Pancreas (tissue), 10 donors: ENCODE measurements at regions not wholly inside any gene's neighbourhood (a gene's known extent, or its start where the extent isn't known, plus 50 kb on each side); places are given as distances from the start of the nearest gene placed in this dataset.
A peak's percentile ranks its signal among the peaks of the same experiment; 100 is the strongest.
"Not testable (repeated sequence)": the region's sequence is repeated elsewhere in the genome, so short reads cannot be mapped to it uniquely, and the experiment has no call there.

Experiments
- ATAC-seq, 4 donors: fragments of 200-7000 bp; cut with Tn5 transposase; one replicate each; pipeline versions ENCODE4 v1.8.0 to v1.9.1; 2020; ENCODE audit warnings: mild to moderate bottlenecking in 4 of 4, moderate library complexity in 4 of 4
- DNase-seq, 6 donors: peaks; one replicate each; pipeline ENCODE4 v3.0.0-alpha.2; 2020
- FAIRE-seq: peaks from 2 replicates; lab custom pipeline; 2012; peaks lifted over from hg19 to GRCh38; lab: Jason Lieb, UNC
- H3K27ac ChIP-seq, 4 donors: fragments of 200-600 bp; sonication (generic); 1 replicate in 3 of 4; 2 replicates in 1 of 4; pipeline versions ENCODE4 v1.5.0 to v1.8.0; 2020
- H3K27me3 ChIP-seq, 4 donors: fragments of 200-600 bp; one replicate each; pipeline ENCODE4 v1.8.0; 2021
- H3K36me3 ChIP-seq, 3 donors: fragments of 200-600 bp; sonication (generic) in 1 of 3; one replicate each; pipeline versions ENCODE4 v1.5.0 to v1.8.0; 2020 to 2021
- H3K4me1 ChIP-seq, 3 donors: fragments of 200-600 bp; one replicate each; pipeline ENCODE4 v1.8.0; 2021
- H3K4me3 ChIP-seq, 4 donors: fragments of 200-600 bp; sonication (generic) in 2 of 4; one replicate each; pipeline versions ENCODE4 v1.5.0 to v1.8.0; 2020 to 2021
- H3K9me3 ChIP-seq, 4 donors: fragments of 200-600 bp; one replicate each; pipeline ENCODE4 v1.8.0; 2021
- WGBS, 2 donors: extraction: QIAGEN DNeasy Blood & Tissue Kit; methylation state at CpG; one replicate each; pipeline ENCODE4 v1.1.7; 2013; 5-methylcytosine and 5-hydroxymethylcytosine counted together
- intact Hi-C, 3 donors: fragments of 100-400 bp; cut with DNase I; formaldehyde crosslinking; loops; one replicate each; pipeline versions ENCODE4 v1.11.1 to v1.14.2; 2022
- TF ChIP-seq, protein P1 (sequence below), 4 donors: fragments of 200-600 bp; sonication (generic) in 3 of 4; IDR thresholded peaks; one replicate each; pipeline versions ENCODE4 v1.5.0 to v1.8.0; 2021; ENCODE audit warnings: antibody characterized with exemption in 4 of 4
- donor health status: healthy with polysubstance abuse.
- donor health status: DM: no; HTN: no; CAD: no; lungs with moderate emphysema.
- donor health status: DM: no; HTN: no; CAD: no.
- donor health status: control.
- donor health status: control.
- donor health status: Bipolar disorder and iron deficiency.
- donor health status: DM: yes; HTN: yes; CAD: no.
- donor health status: DM: no; HTN: no; CAD: no.
- donor health status: DM: no; HTN: no; CAD: no.
- donor health status: DM: yes; HTN: yes; CAD: no.

DNA sequence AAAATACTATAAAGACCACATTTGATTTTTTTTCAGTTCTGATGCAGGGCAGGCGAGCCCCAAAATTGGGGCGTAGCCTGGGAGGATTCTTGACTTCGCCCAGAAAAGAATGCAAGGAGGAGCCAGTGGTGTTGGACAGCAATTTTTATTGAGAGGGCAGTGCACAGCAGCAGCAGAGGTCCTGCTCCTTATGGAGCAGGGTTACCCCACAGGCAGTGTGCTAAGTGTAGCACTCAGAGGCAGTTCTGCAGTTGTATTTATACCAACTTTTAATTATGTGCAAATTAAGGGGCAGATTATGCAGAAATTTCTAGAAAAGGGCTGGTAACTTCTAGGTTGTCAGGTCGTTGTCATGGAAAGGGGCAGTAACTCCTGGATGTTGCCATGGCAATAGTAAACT lies 69.9 kb downstream of the GASK1B start:
- no peak for DNase-seq
- intact Hi-C loops: no loop called here
- no peaks in the 10 kb centered on the region for H3K4me1 ChIP-seq
- no peaks in the 10 kb centered on the region for H3K36me3 ChIP-seq
- TF ChIP-seq, protein P1, sequence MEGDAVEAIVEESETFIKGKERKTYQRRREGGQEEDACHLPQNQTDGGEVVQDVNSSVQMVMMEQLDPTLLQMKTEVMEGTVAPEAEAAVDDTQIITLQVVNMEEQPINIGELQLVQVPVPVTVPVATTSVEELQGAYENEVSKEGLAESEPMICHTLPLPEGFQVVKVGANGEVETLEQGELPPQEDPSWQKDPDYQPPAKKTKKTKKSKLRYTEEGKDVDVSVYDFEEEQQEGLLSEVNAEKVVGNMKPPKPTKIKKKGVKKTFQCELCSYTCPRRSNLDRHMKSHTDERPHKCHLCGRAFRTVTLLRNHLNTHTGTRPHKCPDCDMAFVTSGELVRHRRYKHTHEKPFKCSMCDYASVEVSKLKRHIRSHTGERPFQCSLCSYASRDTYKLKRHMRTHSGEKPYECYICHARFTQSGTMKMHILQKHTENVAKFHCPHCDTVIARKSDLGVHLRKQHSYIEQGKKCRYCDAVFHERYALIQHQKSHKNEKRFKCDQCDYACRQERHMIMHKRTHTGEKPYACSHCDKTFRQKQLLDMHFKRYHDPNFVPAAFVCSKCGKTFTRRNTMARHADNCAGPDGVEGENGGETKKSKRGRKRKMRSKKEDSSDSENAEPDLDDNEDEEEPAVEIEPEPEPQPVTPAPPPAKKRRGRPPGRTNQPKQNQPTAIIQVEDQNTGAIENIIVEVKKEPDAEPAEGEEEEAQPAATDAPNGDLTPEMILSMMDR (IDR thresholded peaks at IDR 0.05): no peak
- FAIRE-seq: no peak
- no peak overlapping the region for H3K27ac ChIP-seq
- WGBS, 2 donors: 69 to 77% methylated on average over 4 of the region's 4 CpGs
- no peak for ATAC-seq
- no peaks in the 10 kb centered on the region for H3K27me3 ChIP-seq
- no peaks in the 10 kb centered on the region for H3K9me3 ChIP-seq
- H3K4me3 ChIP-seq: no peak overlapping the region

DNA sequence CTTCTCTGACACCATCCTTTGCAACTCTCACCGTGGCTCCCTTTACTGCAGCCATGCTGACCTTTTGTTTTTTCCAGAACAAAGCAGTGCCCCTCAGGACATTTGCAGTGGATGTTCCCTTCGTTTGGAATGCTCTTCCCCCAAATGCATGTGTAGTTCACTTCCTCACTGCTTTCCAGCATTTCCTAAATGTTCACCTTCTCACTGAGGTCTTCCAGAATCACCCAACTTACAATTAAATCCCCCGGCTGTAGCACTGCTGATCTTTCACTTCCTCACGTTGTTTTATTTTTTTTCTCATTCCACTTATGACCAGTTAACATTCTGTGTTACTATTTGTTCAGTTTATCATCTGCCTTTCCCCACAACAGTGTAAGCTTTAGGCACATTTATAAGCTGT lies 73.1 kb downstream of the GASK1B start:
- ATAC-seq (no peak), FAIRE-seq (no peak), DNase-seq (no peak)
- TF ChIP-seq, protein P1 (IDR thresholded peaks at IDR 0.05): no peak
- Histone ChIP-seq H3K4me1 (peaks cover 0 to 5% (median 5%) of the 10 kb centered on the region in 3 donors), H3K4me3 (no peak overlapping the region), H3K36me3 (no peaks in the 10 kb centered on the region), H3K27me3 (no peaks in the 10 kb centered on the region), H3K27ac (no peak overlapping the region), H3K9me3 (no peaks in the 10 kb centered on the region)
- intact Hi-C loops: no loop called here
- WGBS, 2 donors: 47 to 58% methylated on average over 4 of the region's 4 CpGs

DNA sequence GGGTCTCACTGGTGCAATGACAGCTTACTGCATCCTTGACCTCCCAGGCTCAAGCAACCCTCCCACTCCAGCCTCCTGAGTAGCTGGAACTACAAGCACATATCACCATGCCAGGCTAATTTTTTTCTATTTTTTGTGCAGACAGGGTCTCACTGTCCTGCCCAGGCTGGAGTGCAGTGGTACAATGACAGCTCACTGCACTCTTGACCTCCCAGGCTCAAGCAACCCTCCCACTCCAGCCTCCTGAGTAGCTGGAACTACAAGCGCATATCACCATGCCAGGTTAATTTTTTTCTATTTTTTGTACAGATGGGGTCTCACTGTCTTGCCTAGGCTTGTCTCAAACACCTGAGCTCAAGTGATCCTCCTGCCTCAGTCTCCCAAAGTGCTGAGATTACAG lies 74.0 kb downstream of the GASK1B start:
- TF ChIP-seq, protein P1 (IDR thresholded peaks at IDR 0.05): no peak
- Histone ChIP-seq H3K27me3 (no peaks in the 10 kb centered on the region), H3K36me3 (no peaks in the 10 kb centered on the region), H3K4me1 (peaks cover 0 to 13% (median 9%) of the 10 kb centered on the region in 3 donors), H3K9me3 (no peaks in the 10 kb centered on the region), H3K4me3 (no peak overlapping the region), H3K27ac (no peak overlapping the region)
- intact Hi-C loops: no loop called here
- FAIRE-seq (no peak), DNase-seq (no peak), ATAC-seq (no peak)
- 93 to 94% methylated on average over 1 of the region's 1 CpG for WGBS, 2 donors

DNA sequence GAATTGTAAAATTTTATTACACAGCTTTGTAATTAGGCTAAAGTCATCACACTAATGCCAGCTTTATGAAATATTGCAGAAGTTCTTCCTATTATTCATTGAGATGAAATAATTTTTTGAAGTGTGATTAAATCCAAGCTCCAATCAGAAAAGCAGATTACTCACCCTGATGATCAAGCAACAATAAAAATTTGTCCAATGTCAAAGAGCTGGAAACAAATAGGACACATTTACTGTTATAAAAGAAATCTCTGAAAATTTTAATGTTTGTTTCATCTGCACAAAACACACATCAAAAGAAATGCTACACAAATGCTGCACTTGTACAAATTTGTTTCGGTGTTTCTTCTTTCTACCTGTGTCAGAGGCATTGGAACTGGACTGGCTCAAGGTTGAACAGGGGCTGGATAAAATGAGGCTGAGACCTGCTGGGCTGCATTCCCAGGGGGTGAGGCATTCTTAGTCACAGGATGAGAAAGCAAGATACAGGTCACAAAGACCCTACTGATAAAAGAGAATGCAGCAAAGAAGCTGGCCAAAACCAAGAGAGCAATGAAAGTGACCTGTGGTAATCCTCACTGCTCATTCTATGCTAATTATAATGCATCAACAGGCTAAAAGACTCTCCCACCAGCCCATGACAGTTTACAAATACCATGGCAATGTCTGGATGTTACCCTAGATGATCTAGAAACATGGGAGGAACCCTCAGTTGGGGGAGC lies 78.3 kb downstream of the GASK1B start:
- ATAC-seq (peak in 3 of 4 donors; percentile 86 to 93 (median 90)), FAIRE-seq (no peak), DNase-seq (peak in 4 of 6 donors; percentile 34 to 61 (median 56))
- no peak overlapping the region for H3K4me3 ChIP-seq
- no peaks in the 10 kb centered on the region for H3K9me3 ChIP-seq
- intact Hi-C loops: no loop called here
- TF ChIP-seq, protein P1 (IDR thresholded peaks at IDR 0.05): no peak
- 32 to 34% methylated on average over 1 of the region's 1 CpG for WGBS, 2 donors
- no peaks in the 10 kb centered on the region for H3K27me3 ChIP-seq
- peaks cover 0 to 26% (median 9%) of the 10 kb centered on the region in 3 donors for H3K4me1 ChIP-seq
- no peaks in the 10 kb centered on the region for H3K36me3 ChIP-seq
- H3K27ac ChIP-seq: peak overlapping the region in 1 of 4 donors; percentile 41

DNA sequence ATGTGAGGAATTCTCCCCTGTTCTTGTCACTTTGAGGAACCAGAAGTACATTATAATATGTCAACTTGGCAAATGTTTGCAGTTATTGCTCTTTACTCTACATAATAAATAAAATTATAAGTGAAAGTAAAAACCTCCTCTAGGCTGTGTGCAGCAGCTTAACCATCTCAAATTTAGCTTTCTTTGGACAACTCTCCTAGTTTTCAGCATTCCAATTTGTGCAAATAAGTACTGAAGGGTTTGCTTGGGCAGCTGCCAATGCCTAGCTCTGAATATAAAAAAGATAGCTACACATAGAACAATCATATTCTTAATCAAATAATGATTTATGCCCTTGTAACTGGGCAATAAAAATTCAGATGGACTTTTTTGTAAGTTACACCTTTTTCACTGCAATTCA lies 82.5 kb downstream of the GASK1B start:
- no peaks in the 10 kb centered on the region for H3K27me3 ChIP-seq
- H3K36me3 ChIP-seq: no peaks in the 10 kb centered on the region
- intact Hi-C loops: no loop called here
- H3K4me3 ChIP-seq: no peak overlapping the region
- peaks cover 0 to 26% (median 6%) of the 10 kb centered on the region in 3 donors for H3K4me1 ChIP-seq
- peak in 1 of 4 donors; percentile 38 for ATAC-seq
- H3K9me3 ChIP-seq: no peaks in the 10 kb centered on the region
- no peak for DNase-seq
- FAIRE-seq: no peak
- no peak overlapping the region for H3K27ac ChIP-seq
- TF ChIP-seq, protein P1 (IDR thresholded peaks at IDR 0.05): no peak

DNA sequence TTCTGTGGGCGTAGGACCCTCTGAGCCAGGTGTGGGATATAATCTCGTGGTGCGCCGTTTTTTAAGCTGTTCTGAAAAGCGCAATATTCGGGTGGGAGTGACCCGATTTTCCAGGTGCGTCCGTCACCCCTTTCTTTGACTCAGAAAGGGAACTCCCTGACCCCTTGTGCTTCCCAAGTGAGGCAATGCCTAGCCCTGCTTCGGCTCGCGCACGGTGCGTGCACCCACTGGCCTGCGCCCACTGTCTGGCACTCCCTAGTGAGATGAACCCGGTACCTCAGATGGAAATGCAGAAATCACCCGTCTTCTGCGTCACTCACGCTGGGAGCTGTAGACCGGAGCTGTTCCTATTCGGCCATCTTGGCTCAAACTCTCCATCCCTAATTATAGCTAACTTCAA lies 82.9 kb downstream of the GASK1B start:
- ATAC-seq, FAIRE-seq, H3K4me3 ChIP-seq, H3K36me3 ChIP-seq, H3K27ac ChIP-seq, intact Hi-C loops, H3K27me3 ChIP-seq, DNase-seq, H3K9me3 ChIP-seq: not testable (repeated sequence)
- 79 to 85% methylated on average over 17 to 21 of the region's 21 CpGs for WGBS, 2 donors
- H3K4me1 ChIP-seq: peaks cover 0 to 23% (median 5%) of the 10 kb centered on the region in 3 donors
